H1 (cell line): ENCODE measurements at regions not wholly inside any gene's neighbourhood (a gene's known extent, or its start where the extent isn't known, plus 50 kb on each side); places are given as distances from the start of the nearest gene placed in this dataset.

Source experiments
- CTCF ChIA-PET: fragments of 300-600 bp; sonication (Branson Sonifier 250); formaldehyde crosslinking; loops from one replicate; lab custom pipeline; 2021; ENCODE audit not compliant: partially characterized antibody; lab: Charles Lee
- POLR2A ChIA-PET: fragments of 300-600 bp; sonication (Branson Sonifier 250); formaldehyde crosslinking; loops from one replicate; lab custom pipeline; 2021; ENCODE audit warnings: inconsistent platforms; ENCODE audit not compliant: partially characterized antibody; lab: Charles Lee
- DNase-seq, 2 experiments: peaks; one replicate each; pipeline versions ENCODE4 v3.0.0 to v3.0.0-alpha.2; 2010 to 2022; ENCODE audit warnings: low spot score in 2 of 2, low read depth in 1 of 2, mixed read lengths in 1 of 2
- FAIRE-seq: peaks from 2 replicates; lab custom pipeline; 2011; peaks lifted over from hg19 to GRCh38; lab: Jason Lieb, UNC
- H2AFZ ChIP-seq: 2 replicates; pipeline ENCODE4 v1.8.1; 2012; ENCODE audit warnings: low read length, inconsistent platforms
- H2AK5ac ChIP-seq: 2 replicates; pipeline ENCODE4 v1.6.1; 2013; ENCODE audit warnings: low read depth, low read length
- H2BK120ac ChIP-seq: replicated peaks from 2 replicates; pipeline ENCODE3; 2013; ENCODE audit warnings: low read depth, low read length, inconsistent platforms
- H2BK12ac ChIP-seq: 2 replicates; pipeline ENCODE4 v1.6.1; 2013; ENCODE audit warnings: low read depth, low read length
- H2BK15ac ChIP-seq: 2 replicates; pipeline ENCODE4 v1.6.1; 2013; ENCODE audit warnings: low read length
- H2BK20ac ChIP-seq: 2 replicates; pipeline ENCODE4 v1.6.1; 2013; ENCODE audit warnings: low read length
- H2BK5ac ChIP-seq: 2 replicates; pipeline ENCODE4 v1.6.1; 2013; ENCODE audit warnings: low read depth, low read length
- H3K14ac ChIP-seq: 2 replicates; pipeline ENCODE4 v1.6.1; 2013; ENCODE audit warnings: inconsistent platforms; ENCODE audit not compliant: insufficient read length
- H3K18ac ChIP-seq: 2 replicates; pipeline ENCODE4 v1.6.1; 2013; ENCODE audit warnings: low read length; ENCODE audit errors: extremely low read depth
- H3K23ac ChIP-seq: 2 replicates; pipeline ENCODE4 v1.6.1; 2013; ENCODE audit warnings: inconsistent platforms; ENCODE audit not compliant: insufficient read length
- H3K23me2 ChIP-seq: 2 replicates; pipeline ENCODE4 v1.6.1; 2013; ENCODE audit warnings: low read depth, low read length
- H3K27ac ChIP-seq: 2 replicates; pipeline ENCODE4 v1.6.1; 2011; ENCODE audit warnings: low read depth, low read length, inconsistent platforms
- H3K27me3 ChIP-seq, 4 experiments: replicated peaks in 1 of 4; 1 replicate in 1 of 4; 2 replicates in 3 of 4; pipeline versions ENCODE4 v1.6.1 to v1.8.1; 2011 to 2013; ENCODE audit warnings: low read length in 3 of 4, mild to moderate bottlenecking in 3 of 4, inconsistent platforms in 2 of 4, mixed read lengths in 2 of 4, moderate library complexity in 1 of 4; ENCODE audit not compliant: control insufficient read depth in 3 of 4, insufficient read depth in 3 of 4; ENCODE audit errors: extremely low read depth in 1 of 4
- H3K36me3 ChIP-seq, 4 experiments: 2 replicates each; pipeline versions ENCODE4 v1.6.1 to v1.8.1; 2011 to 2013; ENCODE audit warnings: mild to moderate bottlenecking in 4 of 4, low read length in 3 of 4, moderate library complexity in 2 of 4, control low read depth in 1 of 4, inconsistent platforms in 1 of 4; ENCODE audit not compliant: insufficient read depth in 4 of 4, control insufficient read depth in 2 of 4
- H3K4ac ChIP-seq: replicated peaks from 2 replicates; pipeline ENCODE3; 2013; ENCODE audit warnings: low read length, low read depth, mixed read lengths, inconsistent platforms; ENCODE audit not compliant: insufficient read length
- H3K4me1 ChIP-seq, 4 experiments: replicated peaks in 1 of 4; 1 replicate in 1 of 4; 2 replicates in 3 of 4; pipeline versions ENCODE4 v1.6.1 to v1.8.1; 2011 to 2013; ENCODE audit warnings: low read length in 3 of 4, inconsistent platforms in 2 of 4, mixed read lengths in 1 of 4; ENCODE audit not compliant: insufficient read depth in 4 of 4, control insufficient read depth in 3 of 4
- H3K4me2 ChIP-seq, 2 experiments: 2 replicates each; pipeline versions ENCODE4 v1.6.1 to v1.8.1; 2011 to 2013; ENCODE audit warnings: low read depth in 2 of 2, low read length in 2 of 2, control low read depth in 1 of 2, inconsistent platforms in 1 of 2, mild to moderate bottlenecking in 1 of 2; ENCODE audit not compliant: insufficient read depth in 1 of 2
- H3K4me3 ChIP-seq, 4 experiments: fragments of 200-600, 300-600 bp in 1 of 4; sonication (generic), shearing (Covaris generic), sonication (Bioruptor Twin) in 1 of 4; 2 replicates each; pipeline versions ENCODE4 v1.5.1 to v1.8.1; 2011 to 2016; ENCODE audit warnings: low read length in 4 of 4, low read depth in 3 of 4, control low read depth in 2 of 4, inconsistent platforms in 2 of 4, mild to moderate bottlenecking in 2 of 4, mixed read lengths in 1 of 4, moderate library complexity in 1 of 4; ENCODE audit not compliant: insufficient read depth in 2 of 4; ENCODE audit errors: extremely low read depth in 1 of 4
- H3K56ac ChIP-seq: replicated peaks from 2 replicates; pipeline ENCODE3; 2013; ENCODE audit warnings: low read depth, mild to moderate bottlenecking, mixed read lengths, low read length, inconsistent platforms; ENCODE audit not compliant: insufficient read length
- H3K79me1 ChIP-seq: 2 replicates; pipeline ENCODE4 v1.6.1; 2013; ENCODE audit warnings: low read depth, low read length, control low read depth
- H3K79me2 ChIP-seq, 2 experiments: 2 replicates each; pipeline versions ENCODE4 v1.6.1 to v1.8.1; 2012 to 2013; ENCODE audit warnings: low read length in 2 of 2, mild to moderate bottlenecking in 2 of 2, inconsistent platforms in 1 of 2; ENCODE audit not compliant: insufficient read depth in 2 of 2, control insufficient read depth in 1 of 2
- H3K9ac ChIP-seq, 4 experiments: replicated peaks in 1 of 4; 1 replicate in 1 of 4; 2 replicates in 3 of 4; pipeline versions ENCODE4 v1.6.1 to v1.8.1; 2011 to 2013; ENCODE audit warnings: low read depth in 3 of 4, low read length in 3 of 4, control low read depth in 2 of 4, mild to moderate bottlenecking in 2 of 4, moderate library complexity in 2 of 4, inconsistent platforms in 1 of 4; ENCODE audit errors: extremely low read depth in 1 of 4
- H3K9me3 ChIP-seq, 2 experiments: 2 replicates each; pipeline versions ENCODE4 v1.6.1 to v1.8.1; 2012 to 2013; ENCODE audit warnings: mild to moderate bottlenecking in 2 of 2, moderate library complexity in 2 of 2, control low read depth in 1 of 2, inconsistent platforms in 1 of 2, low read depth in 1 of 2, low read length in 1 of 2, mixed read lengths in 1 of 2; ENCODE audit not compliant: insufficient read depth in 2 of 2
- H4K20me1 ChIP-seq, 2 experiments: replicated peaks in 1 of 2; 2 replicates each; pipeline versions ENCODE3 to v1.8.1; 2011 to 2013; ENCODE audit warnings: inconsistent platforms in 2 of 2, low read length in 2 of 2, mild to moderate bottlenecking in 1 of 2; ENCODE audit not compliant: insufficient read depth in 2 of 2, control insufficient read depth in 1 of 2
- H4K5ac ChIP-seq: 2 replicates; pipeline ENCODE4 v1.6.1; 2013; ENCODE audit warnings: low read length, low read depth, mixed read lengths, inconsistent platforms; ENCODE audit not compliant: insufficient read length
- H4K8ac ChIP-seq: 2 replicates; pipeline ENCODE4 v1.8.0; 2013; ENCODE audit warnings: mild to moderate bottlenecking, moderate library complexity, low read length, inconsistent platforms; ENCODE audit not compliant: insufficient read depth; ENCODE audit errors: extremely low read depth
- H4K91ac ChIP-seq: replicated peaks from 2 replicates; pipeline ENCODE3; 2013; ENCODE audit warnings: low read length, mixed read lengths, inconsistent platforms; ENCODE audit not compliant: insufficient read length
- CBX5 ChIP-seq: fragments of 300-800, 300-1000 bp; sonication (generic); IDR thresholded peaks from 2 replicates; pipeline ENCODE4 v1.7.1; 2016; ENCODE audit warnings: antibody characterized with exemption, low read length, low read depth
- JUN ChIP-seq: IDR thresholded peaks from 2 replicates; pipeline ENCODE4 v1.6.1; 2011; ENCODE audit warnings: low read depth, mild to moderate bottlenecking, improper control_type of control experiment, low read length
- KDM1A ChIP-seq: fragments of 200-600, 300-600 bp; sonication (generic); IDR thresholded peaks from 2 replicates; pipeline ENCODE4 v1.7.1; 2016; ENCODE audit warnings: mild to moderate bottlenecking, low read length, borderline replicate concordance
- POLR2AphosphoS5 ChIP-seq: IDR thresholded peaks from 2 replicates; pipeline ENCODE4 v1.6.1; 2011; ENCODE audit warnings: low read depth, low read length
- SAP30 ChIP-seq: fragments of 300-600 bp; sonication (generic); IDR thresholded peaks from 2 replicates; pipeline ENCODE4 v1.7.1; 2012; ENCODE audit warnings: low read length, moderate library complexity, mild to moderate bottlenecking, inconsistent platforms; ENCODE audit not compliant: insufficient read depth, insufficient replicate concordance
- SIN3A ChIP-seq, 2 experiments: IDR thresholded peaks in 1 of 2; conservative IDR thresholded peaks in 1 of 2; 2 replicates each; pipeline ENCODE4 v1.6.1; 2011 to 2012; ENCODE audit warnings: low read length in 2 of 2, improper control_type of control experiment in 1 of 2, low read depth in 1 of 2, mild to moderate bottlenecking in 1 of 2
- SIRT6 ChIP-seq: IDR thresholded peaks from one replicate; pipeline ENCODE4 v1.7.1; 2012; ENCODE audit warnings: low read length, inconsistent platforms
- TCF12 ChIP-seq: IDR thresholded peaks from 2 replicates; pipeline ENCODE4 v1.6.1; 2011; ENCODE audit warnings: low read depth, mild to moderate bottlenecking, low read length
- WGBS, 2 experiments: shearing (Covaris generic) in 1 of 2; methylation state at CpG; one replicate each; pipeline versions ENCODE4 v1.1.6 to v1.1.7; 2013 to 2015; ENCODE audit warnings: low lambda C conversion rate in 2 of 2, mixed read lengths in 2 of 2, inconsistent platforms in 1 of 2, low coverage in 1 of 2, missing lambda C conversion rate in 1 of 2; ENCODE audit not compliant: insufficient replicate concordance in 2 of 2, insufficient coverage in 1 of 2, insufficient read length in 1 of 2; ENCODE audit errors: extremely low coverage in 1 of 2, missing lambda C conversion rate in 1 of 2; 5-methylcytosine and 5-hydroxymethylcytosine counted together
- TF ChIP-seq, protein P1 (sequence below): IDR thresholded peaks from 2 replicates; pipeline ENCODE4 v1.6.1; 2011; ENCODE audit warnings: low read depth, mild to moderate bottlenecking, low read length; ENCODE audit not compliant: insufficient read depth

DNA sequence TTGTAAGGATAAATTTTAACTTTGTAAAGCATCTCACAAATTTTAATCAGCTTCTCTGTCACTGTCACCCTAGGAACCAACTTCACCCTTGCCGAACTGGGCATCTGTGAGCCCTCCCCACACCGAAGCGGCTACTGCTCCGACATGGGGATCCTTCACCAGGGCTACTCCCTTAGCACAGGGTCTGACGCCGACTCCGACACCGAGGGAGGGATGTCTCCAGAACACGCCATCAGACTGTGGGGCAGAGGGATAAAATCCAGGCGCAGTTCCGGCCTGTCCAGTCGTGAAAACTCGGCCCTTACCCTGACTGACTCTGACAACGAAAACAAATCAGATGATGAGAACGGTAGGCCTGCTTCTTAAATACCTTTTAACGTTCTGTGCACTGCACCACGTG, 916.3 kb upstream of the WWC1 start:
- Histone ChIP-seq H3K14ac (no peak overlapping the region), H3K23me2 (no peaks in the 10 kb centered on the region), H2BK120ac (no peak overlapping the region), H3K18ac (no peak overlapping the region; the same call in 1 of the 2 replicates), H4K8ac (no peak overlapping the region), H3K36me3 (no peaks in the 10 kb centered on the region), H2BK12ac (0 out of 2 replicates have a peak overlapping the region, but pooled peaks have one; percentile 22), H2AFZ (peak overlapping the region; percentile 74), H3K23ac (no peak overlapping the region), H3K4me1 (peaks cover 0 to 2% (median 0%) of the 10 kb centered on the region in 4 experiments; a peak in 2 of 7 replicates), H2AK5ac (no peak overlapping the region), H4K5ac (no peak overlapping the region), H3K27me3 (no peaks in the 10 kb centered on the region), H2BK5ac (no peak overlapping the region), H3K4me2 (no peak overlapping the region), H4K91ac (no peak overlapping the region), H3K9ac (no peak overlapping the region), H3K4me3 (no peak overlapping the region), H3K56ac (no peak overlapping the region), H2BK20ac (no peak overlapping the region), H3K4ac (no peak overlapping the region), H2BK15ac (no peak overlapping the region), H3K9me3 (no peaks in the 10 kb centered on the region), H3K79me2 (no peaks in the 10 kb centered on the region), H3K79me1 (no peaks in the 10 kb centered on the region), H3K27ac (no peak overlapping the region), H4K20me1 (no peaks in the 10 kb centered on the region)
- DNase-seq (no peak), FAIRE-seq (no peak)
- 88% methylated on average over 17 of the region's 17 CpGs; no CpG with 5 or more reads in 1 of the 2 experiments for WGBS, 2 experiments
- TF ChIP-seq TCF12: no peak
- TF ChIP-seq, protein P1, sequence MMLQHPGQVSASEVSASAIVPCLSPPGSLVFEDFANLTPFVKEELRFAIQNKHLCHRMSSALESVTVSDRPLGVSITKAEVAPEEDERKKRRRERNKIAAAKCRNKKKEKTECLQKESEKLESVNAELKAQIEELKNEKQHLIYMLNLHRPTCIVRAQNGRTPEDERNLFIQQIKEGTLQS: no peak
- TF ChIP-seq CBX5: no peak
- no peak for TF ChIP-seq POLR2AphosphoS5
- TF ChIP-seq JUN: no peak
- TF ChIP-seq SIN3A (conservative IDR thresholded peaks at IDR 0.05 in 1 of 2, IDR thresholded peaks at IDR 0.05 in 1 of 2; ENCODE audit: low read depth in 1 of 2, low read length in 2 of 2): no peak
- no peak for TF ChIP-seq KDM1A
- TF ChIP-seq SIRT6: no peak
- no peak for TF ChIP-seq SAP30
- ChIA-PET CTCF (interaction anchor here (0.8 kb wide), 1 partner anchor 9 kb away, joined by 3 read pairs; no protein-coding TSS in a partner anchor), POLR2A (no interaction called here)
